Upper lobe of left lung (tissue), 6 donors: ENCODE measurements at regions not wholly inside any gene's neighbourhood (a gene's known extent, or its start where the extent isn't known, plus 50 kb on each side); places are given as distances from the start of the nearest gene placed in this dataset.
"Not testable (repeated sequence)": the region's sequence is repeated elsewhere in the genome, so short reads cannot be mapped to it uniquely, and the experiment has no call there.

ENCODE experiments used
- ATAC-seq, 2 donors: fragments of 200-7000 bp; cut with Tn5 transposase; one replicate each; pipeline ENCODE4 v1.9.1; 2022; ENCODE audit warnings: mild to moderate bottlenecking in 2 of 2, moderate library complexity in 2 of 2; ENCODE audit not compliant: low FRiP score in 2 of 2
- DNase-seq, 2 donors: peaks; one replicate each; pipeline ENCODE4 v3.0.0-alpha.2; 2019 to 2020
- H3K27ac ChIP-seq, 4 donors: fragments of 200-600 bp; sonication (generic); one replicate each; pipeline ENCODE4 v1.5.1; 2016 to 2019
- H3K27me3 ChIP-seq, 4 donors: fragments of 200-600 bp; sonication (generic); one replicate each; pipeline ENCODE4 v1.5.1; 2017 to 2019
- H3K36me3 ChIP-seq, 4 donors: fragments of 200-600 bp; sonication (generic); one replicate each; pipeline ENCODE4 v1.5.1; 2016 to 2019
- H3K4me1 ChIP-seq, 4 donors: fragments of 200-600 bp; sonication (generic); one replicate each; pipeline ENCODE4 v1.5.1; 2018 to 2019
- H3K4me3 ChIP-seq, 4 donors: fragments of 200-600 bp; sonication (generic); one replicate each; pipeline ENCODE4 v1.5.1; 2017 to 2019; ENCODE audit warnings: mild to moderate bottlenecking in 2 of 4, moderate library complexity in 1 of 4
- H3K9me3 ChIP-seq, 4 donors: fragments of 200-600 bp; sonication (generic); one replicate each; pipeline ENCODE4 v1.5.1; 2018 to 2019
- EP300 ChIP-seq, 4 donors: sonication (generic); formaldehyde crosslinking; IDR thresholded peaks; one replicate each; pipeline ENCODE4 v1.5.1; 2017; ENCODE audit warnings: antibody characterized with exemption in 4 of 4, control low read depth in 2 of 4
- POLR2A ChIP-seq, 4 donors: fragments of 450-650 bp; IDR thresholded peaks; one replicate each; pipeline ENCODE4 v1.5.1; 2016 to 2017; ENCODE audit warnings: antibody characterized with exemption in 4 of 4, mild to moderate bottlenecking in 2 of 4
- POLR2AphosphoS5 ChIP-seq, 2 donors: sonication (generic); formaldehyde crosslinking; IDR thresholded peaks; one replicate each; pipeline ENCODE4 v1.5.1; 2017; ENCODE audit warnings: antibody characterized with exemption in 2 of 2
- WGBS, 2 donors: methylation state at CpG; one replicate each; pipeline ENCODE4 v1.1.5; 2017 to 2018; 5-methylcytosine and 5-hydroxymethylcytosine counted together
- TF ChIP-seq, protein P1 (sequence below), 6 experiments: fragments of 450-650 bp in 4 of 6; fragments of 200-600 bp in 2 of 6; sonication (generic) in 2 of 6; IDR thresholded peaks; one replicate each; pipeline ENCODE4 v1.5.1; 2016 to 2019; ENCODE audit warnings: antibody characterized with exemption in 6 of 6
- donor health status: DM: no; HTN: no; CAD: no; lungs with moderate emphysema.
- donor health status: DM: no; HTN: yes; CAD: no; lungs with severe emphysema.

DNA sequence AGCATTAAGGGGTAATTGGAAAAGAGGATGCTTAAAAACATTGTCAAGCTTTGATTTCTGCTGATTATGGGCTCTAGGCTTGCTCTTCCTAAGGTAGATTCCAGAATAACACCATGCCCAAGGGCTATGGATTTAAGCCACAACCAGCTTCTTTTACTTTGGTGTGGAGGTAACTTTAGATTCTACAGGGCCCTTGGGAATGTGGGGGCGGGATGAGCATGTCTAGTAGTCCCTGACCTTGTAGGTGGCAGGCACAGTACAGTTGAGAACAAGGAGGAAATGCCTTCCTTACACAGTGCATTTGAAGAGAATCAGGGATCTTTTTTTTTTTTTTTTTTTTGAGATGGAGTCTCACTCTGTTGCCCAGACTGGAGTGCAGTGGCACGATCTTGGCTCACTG, 364.2 kb downstream of the NYAP2 start:
- no peak overlapping the region for H3K27ac ChIP-seq
- H3K4me3 ChIP-seq, result no peak overlapping the region
- ATAC-seq, result no peak
- 71 to 77% methylated on average over 2 of the region's 2 CpGs for WGBS, 2 donors
- H3K4me1 ChIP-seq, result no peaks in the 10 kb centered on the region
- H3K9me3 ChIP-seq, result no peaks in the 10 kb centered on the region
- TF ChIP-seq, protein P1, sequence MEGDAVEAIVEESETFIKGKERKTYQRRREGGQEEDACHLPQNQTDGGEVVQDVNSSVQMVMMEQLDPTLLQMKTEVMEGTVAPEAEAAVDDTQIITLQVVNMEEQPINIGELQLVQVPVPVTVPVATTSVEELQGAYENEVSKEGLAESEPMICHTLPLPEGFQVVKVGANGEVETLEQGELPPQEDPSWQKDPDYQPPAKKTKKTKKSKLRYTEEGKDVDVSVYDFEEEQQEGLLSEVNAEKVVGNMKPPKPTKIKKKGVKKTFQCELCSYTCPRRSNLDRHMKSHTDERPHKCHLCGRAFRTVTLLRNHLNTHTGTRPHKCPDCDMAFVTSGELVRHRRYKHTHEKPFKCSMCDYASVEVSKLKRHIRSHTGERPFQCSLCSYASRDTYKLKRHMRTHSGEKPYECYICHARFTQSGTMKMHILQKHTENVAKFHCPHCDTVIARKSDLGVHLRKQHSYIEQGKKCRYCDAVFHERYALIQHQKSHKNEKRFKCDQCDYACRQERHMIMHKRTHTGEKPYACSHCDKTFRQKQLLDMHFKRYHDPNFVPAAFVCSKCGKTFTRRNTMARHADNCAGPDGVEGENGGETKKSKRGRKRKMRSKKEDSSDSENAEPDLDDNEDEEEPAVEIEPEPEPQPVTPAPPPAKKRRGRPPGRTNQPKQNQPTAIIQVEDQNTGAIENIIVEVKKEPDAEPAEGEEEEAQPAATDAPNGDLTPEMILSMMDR (IDR thresholded peaks at IDR 0.05), result no peak
- TF ChIP-seq POLR2AphosphoS5 (IDR thresholded peaks at IDR 0.05) (no peak), POLR2A (IDR thresholded peaks at IDR 0.05) (no peak), EP300 (IDR thresholded peaks at IDR 0.05) (no peak)
- H3K36me3 ChIP-seq, result no peaks in the 10 kb centered on the region
- no peaks in the 10 kb centered on the region for H3K27me3 ChIP-seq
- DNase-seq, result no peak

DNA sequence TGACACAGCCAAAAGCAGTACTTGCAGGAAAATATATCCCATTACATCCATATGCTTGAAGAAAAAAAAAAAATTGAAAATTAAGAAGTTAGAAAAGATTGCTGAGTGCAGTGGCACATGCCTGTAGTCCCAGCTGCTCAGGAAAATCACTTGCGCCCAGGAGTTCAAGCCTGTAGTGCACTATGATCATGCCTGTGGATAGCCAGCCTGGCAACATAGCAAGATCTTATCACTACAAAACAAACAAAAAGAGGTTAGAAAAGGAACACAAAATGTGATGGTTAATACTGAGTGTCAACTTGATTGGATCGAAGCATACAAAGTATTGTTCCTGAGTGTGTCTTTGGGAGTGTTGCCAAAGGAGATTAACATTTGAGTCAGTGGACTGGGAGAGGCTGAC, 361.9 kb downstream of the NYAP2 start:
- no peaks in the 10 kb centered on the region for H3K36me3 ChIP-seq
- no peak overlapping the region for H3K4me3 ChIP-seq
- H3K4me1 ChIP-seq, result no peaks in the 10 kb centered on the region
- WGBS, 2 donors, result 87 to 92% methylated on average over 2 of the region's 2 CpGs
- H3K27me3 ChIP-seq, result no peaks in the 10 kb centered on the region
- no peak for TF ChIP-seq POLR2A (IDR thresholded peaks at IDR 0.05)
- TF ChIP-seq EP300 (IDR thresholded peaks at IDR 0.05), result no peak
- TF ChIP-seq POLR2AphosphoS5 (IDR thresholded peaks at IDR 0.05), result no peak
- TF ChIP-seq, protein P1 (IDR thresholded peaks at IDR 0.05), result no peak
- no peaks in the 10 kb centered on the region for H3K9me3 ChIP-seq
- ATAC-seq, result no peak
- no peak overlapping the region for H3K27ac ChIP-seq
- DNase-seq, result no peak

DNA sequence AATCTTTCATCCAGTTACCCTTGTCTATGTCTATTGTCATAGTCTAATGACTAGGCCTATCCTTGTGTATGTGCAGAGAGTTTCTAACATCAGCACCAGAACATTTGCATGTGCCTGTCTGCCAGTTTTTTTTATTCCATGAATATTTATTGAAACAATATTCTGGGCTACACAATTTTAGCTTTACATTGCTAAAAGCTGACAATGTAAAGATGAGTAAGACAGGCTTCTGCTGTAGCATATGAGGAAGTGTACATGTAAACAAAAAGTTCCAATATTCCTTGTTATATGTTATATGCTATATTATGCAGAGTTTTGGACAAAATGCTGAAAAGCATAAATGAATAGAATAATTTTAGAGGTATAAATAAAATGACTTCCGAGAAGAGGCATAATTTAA, 357.7 kb downstream of the NYAP2 start:
- Histone ChIP-seq H3K9me3 (no peaks in the 10 kb centered on the region), H3K27ac (no peak overlapping the region), H3K27me3 (no peaks in the 10 kb centered on the region), H3K4me3 (no peak overlapping the region), H3K4me1 (no peaks in the 10 kb centered on the region), H3K36me3 (no peaks in the 10 kb centered on the region)
- 91 to 100% methylated on average over 1 of the region's 1 CpG for WGBS, 2 donors
- ATAC-seq, result no peak
- TF ChIP-seq, protein P1 (IDR thresholded peaks at IDR 0.05), result no peak
- no peak for TF ChIP-seq POLR2AphosphoS5 (IDR thresholded peaks at IDR 0.05)
- TF ChIP-seq EP300 (IDR thresholded peaks at IDR 0.05), result no peak
- TF ChIP-seq POLR2A (IDR thresholded peaks at IDR 0.05), result no peak
- DNase-seq, result no peak

DNA sequence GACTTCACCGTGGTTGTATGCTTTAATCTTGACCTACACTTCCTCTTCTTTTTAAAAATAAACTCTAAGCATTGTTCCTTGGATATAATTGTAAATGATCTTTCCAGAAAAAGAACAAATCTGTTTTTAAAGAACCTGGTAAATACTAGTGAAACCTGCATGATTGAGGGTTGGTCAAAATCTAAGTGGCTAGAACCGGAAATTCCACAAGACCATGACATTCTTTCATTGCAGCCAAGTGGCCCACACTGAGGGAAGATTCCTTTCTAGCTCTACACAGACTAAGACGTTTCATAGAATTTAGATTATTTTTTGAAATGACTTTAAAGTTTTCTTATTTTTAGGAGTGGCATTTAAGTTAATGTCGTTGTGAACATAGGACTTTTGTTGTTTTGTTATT, 356.7 kb downstream of the NYAP2 start:
- Histone ChIP-seq H3K4me3 (no peak overlapping the region), H3K36me3 (no peaks in the 10 kb centered on the region), H3K27me3 (no peaks in the 10 kb centered on the region), H3K9me3 (no peaks in the 10 kb centered on the region), H3K27ac (no peak overlapping the region), H3K4me1 (no peaks in the 10 kb centered on the region)
- WGBS, 2 donors, result 35 to 49% methylated on average over 4 of the region's 4 CpGs
- TF ChIP-seq POLR2AphosphoS5 (IDR thresholded peaks at IDR 0.05) (no peak), EP300 (IDR thresholded peaks at IDR 0.05) (no peak), POLR2A (IDR thresholded peaks at IDR 0.05) (no peak)
- TF ChIP-seq, protein P1 (IDR thresholded peaks at IDR 0.05), result no peak
- ATAC-seq (no peak), DNase-seq (no peak)

DNA sequence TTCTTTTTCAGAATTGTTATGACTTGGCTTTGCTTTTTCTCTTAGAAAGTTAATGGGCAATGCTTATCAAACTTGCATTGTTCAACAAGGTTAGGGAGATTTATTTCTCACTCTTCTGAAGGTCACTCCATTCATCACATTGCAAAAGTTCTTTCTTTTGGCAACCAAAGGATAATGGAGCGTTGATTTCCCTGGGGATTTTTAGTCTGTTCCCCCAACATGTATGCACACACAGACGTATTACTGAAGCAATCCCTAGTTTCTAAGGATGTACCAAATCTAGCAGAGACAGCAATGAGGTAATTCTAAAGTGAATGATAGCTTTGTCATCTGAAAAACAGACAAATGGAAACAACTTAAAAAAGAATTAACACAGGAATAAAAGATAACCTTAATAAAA, 349.1 kb downstream of the NYAP2 start:
- TF ChIP-seq POLR2A (IDR thresholded peaks at IDR 0.05) (no peak), EP300 (IDR thresholded peaks at IDR 0.05) (no peak), POLR2AphosphoS5 (IDR thresholded peaks at IDR 0.05) (no peak)
- TF ChIP-seq, protein P1 (IDR thresholded peaks at IDR 0.05), result no peak
- ATAC-seq (no peak), DNase-seq (no peak)
- H3K36me3 ChIP-seq, result no peaks in the 10 kb centered on the region
- H3K9me3 ChIP-seq, result no peaks in the 10 kb centered on the region
- no peak overlapping the region for H3K27ac ChIP-seq
- 72 to 85% methylated on average over 2 of the region's 2 CpGs for WGBS, 2 donors
- no peaks in the 10 kb centered on the region for H3K4me1 ChIP-seq
- H3K4me3 ChIP-seq, result no peak overlapping the region
- no peaks in the 10 kb centered on the region for H3K27me3 ChIP-seq

DNA sequence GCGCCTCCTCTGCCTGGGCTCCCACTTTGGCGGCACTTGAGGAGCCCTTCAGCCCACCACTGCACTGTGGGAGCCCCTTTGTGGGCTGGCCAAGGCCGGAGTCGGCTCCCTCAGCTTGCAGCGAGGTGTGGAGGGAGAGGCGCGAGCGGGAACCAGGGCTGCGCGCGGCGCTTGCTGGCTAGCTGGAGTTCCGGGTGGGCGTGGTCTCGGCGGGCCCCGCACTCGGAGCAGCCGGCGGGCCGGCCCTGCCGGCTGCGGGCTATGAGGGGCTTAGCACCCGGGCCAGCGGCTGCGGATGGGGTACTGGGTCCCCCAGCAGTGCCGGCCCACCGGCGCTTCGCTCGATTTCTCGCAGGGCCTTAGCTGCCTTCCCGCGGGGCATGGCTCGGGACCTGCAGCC, 344.5 kb downstream of the NYAP2 start:
- WGBS, 2 donors, result 95 to 99% methylated on average over 14 to 19 of the region's 35 CpGs
- not testable (repeated sequence) for H3K36me3 ChIP-seq, H3K27ac ChIP-seq, ATAC-seq, H3K4me3 ChIP-seq, H3K4me1 ChIP-seq, H3K9me3 ChIP-seq, H3K27me3 ChIP-seq
- peak in 1 of 2 donors; percentile 83 for DNase-seq
